ENCODE measurements at regions not wholly inside any gene's neighbourhood (a gene's known extent, or its start where the extent isn't known, plus 50 kb on each side); places are given as distances from the start of the nearest gene placed in this dataset.

- TF ChIP-seq ARNT (IDR thresholded peaks at IDR 0.05) (no peak), PKNOX1 (IDR thresholded peaks at IDR 0.05) (no peak), FOXA1 (IDR thresholded peaks at IDR 0.05) (no peak), BHLHE40 (IDR thresholded peaks at IDR 0.05; ENCODE audit: borderline replicate concordance) (no peak), NFRKB (IDR thresholded peaks at IDR 0.05) (no peak), L3MBTL2 (conservative IDR thresholded peaks at IDR 0.05) (no peak), SUZ12 (IDR thresholded peaks at IDR 0.05) (no peak), FOXM1 (IDR thresholded peaks at IDR 0.05; ENCODE audit: borderline replicate concordance) (no peak), FOXK2 (IDR thresholded peaks at IDR 0.05) (no peak), SP1 (IDR thresholded peaks at IDR 0.05) (no peak), HDGF (IDR thresholded peaks at IDR 0.05; ENCODE audit: borderline replicate concordance) (no peak), LEF1 (IDR thresholded peaks at IDR 0.05; ENCODE audit: borderline replicate concordance) (no peak), ZNF384 (IDR thresholded peaks at IDR 0.05) (no peak), ELF4 (IDR thresholded peaks at IDR 0.05) (no peak)
These were observed 139.8 kb upstream of the RET start for GRCh38 chr10:42937048-42937447.

Measured in HEK293T (cell line).